HL-60 (cell line): ENCODE measurements at regions not wholly inside any gene's neighbourhood (a gene's known extent, or its start where the extent isn't known, plus 50 kb on each side); places are given as distances from the start of the nearest gene placed in this dataset.

Experiments used
- DNase-seq, 2 experiments: peaks; one replicate each; pipeline ENCODE4 v3.0.0-alpha.2; 2010 to 2020; ENCODE audit warnings: low read depth in 1 of 2, low spot score in 1 of 2
- H3K27ac ChIP-seq: fragments of 250-450 bp; sonication (Bioruptor Pico); replicated peaks from 2 replicates; pipeline ENCODE4 v1.5.1; 2020; ENCODE audit warnings: mild to moderate bottlenecking, moderate library complexity
- H3K27me3 ChIP-seq: fragments of 250-450 bp; sonication (Bioruptor Pico); 2 replicates; pipeline ENCODE4 v1.5.1; 2021; ENCODE audit warnings: mild to moderate bottlenecking, moderate library complexity; ENCODE audit not compliant: insufficient read depth, poor library complexity, severe bottlenecking
- H3K4me3 ChIP-seq: replicated peaks from 2 replicates; pipeline ENCODE4 v1.5.1; 2011; ENCODE audit warnings: mild to moderate bottlenecking, control low read depth, low read length; ENCODE audit not compliant: insufficient read depth
- GABPA ChIP-seq: IDR thresholded peaks from 2 replicates; pipeline ENCODE4 v1.6.1; 2012; ENCODE audit warnings: low read depth
- POLR2AphosphoS5 ChIP-seq: IDR thresholded peaks from 2 replicates; pipeline ENCODE4 v1.6.1; 2012; ENCODE audit warnings: low read depth
- SPI1 ChIP-seq: IDR thresholded peaks from 2 replicates; pipeline ENCODE4 v1.6.1; 2012; ENCODE audit warnings: low read depth, mild to moderate bottlenecking, borderline replicate concordance
- TF ChIP-seq, protein P1 (sequence below): IDR thresholded peaks from one replicate; pipeline ENCODE4 v1.5.1; 2011; ENCODE audit warnings: low read length, control low read depth, inconsistent platforms; ENCODE audit not compliant: insufficient read depth
- TF ChIP-seq, protein P2 (sequence below): IDR thresholded peaks from 2 replicates; pipeline ENCODE4 v1.6.1; 2012; ENCODE audit warnings: low read depth; ENCODE audit not compliant: insufficient replicate concordance

DNA sequence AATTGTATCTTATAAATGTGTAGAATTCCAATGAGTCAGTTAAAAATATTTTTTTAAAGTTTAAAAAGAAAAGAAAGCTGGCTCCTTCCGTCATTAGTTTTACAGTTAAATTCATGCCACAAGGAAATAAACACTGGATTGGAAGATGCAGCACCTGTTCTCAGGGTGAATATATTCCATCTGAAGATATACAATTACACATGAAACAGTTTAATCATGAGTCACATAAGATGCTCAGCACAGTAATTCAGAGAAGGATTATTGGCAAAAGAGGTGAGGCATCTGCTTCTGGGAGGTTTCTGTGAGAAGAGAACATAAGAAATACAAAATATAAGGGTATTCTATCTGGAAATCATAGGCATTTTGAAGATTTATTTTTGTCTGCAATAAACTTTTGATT lies 376.5 kb upstream of the SORCS1 start:
- no peak for DNase-seq
- TF ChIP-seq GABPA: no peak
- TF ChIP-seq POLR2AphosphoS5: no peak
- no peak for TF ChIP-seq SPI1
- TF ChIP-seq, protein P1, sequence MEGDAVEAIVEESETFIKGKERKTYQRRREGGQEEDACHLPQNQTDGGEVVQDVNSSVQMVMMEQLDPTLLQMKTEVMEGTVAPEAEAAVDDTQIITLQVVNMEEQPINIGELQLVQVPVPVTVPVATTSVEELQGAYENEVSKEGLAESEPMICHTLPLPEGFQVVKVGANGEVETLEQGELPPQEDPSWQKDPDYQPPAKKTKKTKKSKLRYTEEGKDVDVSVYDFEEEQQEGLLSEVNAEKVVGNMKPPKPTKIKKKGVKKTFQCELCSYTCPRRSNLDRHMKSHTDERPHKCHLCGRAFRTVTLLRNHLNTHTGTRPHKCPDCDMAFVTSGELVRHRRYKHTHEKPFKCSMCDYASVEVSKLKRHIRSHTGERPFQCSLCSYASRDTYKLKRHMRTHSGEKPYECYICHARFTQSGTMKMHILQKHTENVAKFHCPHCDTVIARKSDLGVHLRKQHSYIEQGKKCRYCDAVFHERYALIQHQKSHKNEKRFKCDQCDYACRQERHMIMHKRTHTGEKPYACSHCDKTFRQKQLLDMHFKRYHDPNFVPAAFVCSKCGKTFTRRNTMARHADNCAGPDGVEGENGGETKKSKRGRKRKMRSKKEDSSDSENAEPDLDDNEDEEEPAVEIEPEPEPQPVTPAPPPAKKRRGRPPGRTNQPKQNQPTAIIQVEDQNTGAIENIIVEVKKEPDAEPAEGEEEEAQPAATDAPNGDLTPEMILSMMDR: no peak
- TF ChIP-seq, protein P2, sequence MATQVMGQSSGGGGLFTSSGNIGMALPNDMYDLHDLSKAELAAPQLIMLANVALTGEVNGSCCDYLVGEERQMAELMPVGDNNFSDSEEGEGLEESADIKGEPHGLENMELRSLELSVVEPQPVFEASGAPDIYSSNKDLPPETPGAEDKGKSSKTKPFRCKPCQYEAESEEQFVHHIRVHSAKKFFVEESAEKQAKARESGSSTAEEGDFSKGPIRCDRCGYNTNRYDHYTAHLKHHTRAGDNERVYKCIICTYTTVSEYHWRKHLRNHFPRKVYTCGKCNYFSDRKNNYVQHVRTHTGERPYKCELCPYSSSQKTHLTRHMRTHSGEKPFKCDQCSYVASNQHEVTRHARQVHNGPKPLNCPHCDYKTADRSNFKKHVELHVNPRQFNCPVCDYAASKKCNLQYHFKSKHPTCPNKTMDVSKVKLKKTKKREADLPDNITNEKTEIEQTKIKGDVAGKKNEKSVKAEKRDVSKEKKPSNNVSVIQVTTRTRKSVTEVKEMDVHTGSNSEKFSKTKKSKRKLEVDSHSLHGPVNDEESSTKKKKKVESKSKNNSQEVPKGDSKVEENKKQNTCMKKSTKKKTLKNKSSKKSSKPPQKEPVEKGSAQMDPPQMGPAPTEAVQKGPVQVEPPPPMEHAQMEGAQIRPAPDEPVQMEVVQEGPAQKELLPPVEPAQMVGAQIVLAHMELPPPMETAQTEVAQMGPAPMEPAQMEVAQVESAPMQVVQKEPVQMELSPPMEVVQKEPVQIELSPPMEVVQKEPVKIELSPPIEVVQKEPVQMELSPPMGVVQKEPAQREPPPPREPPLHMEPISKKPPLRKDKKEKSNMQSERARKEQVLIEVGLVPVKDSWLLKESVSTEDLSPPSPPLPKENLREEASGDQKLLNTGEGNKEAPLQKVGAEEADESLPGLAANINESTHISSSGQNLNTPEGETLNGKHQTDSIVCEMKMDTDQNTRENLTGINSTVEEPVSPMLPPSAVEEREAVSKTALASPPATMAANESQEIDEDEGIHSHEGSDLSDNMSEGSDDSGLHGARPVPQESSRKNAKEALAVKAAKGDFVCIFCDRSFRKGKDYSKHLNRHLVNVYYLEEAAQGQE: no peak
- H3K27me3 ChIP-seq: no peaks in the 10 kb centered on the region
- no peak overlapping the region for H3K4me3 ChIP-seq
- no peak overlapping the region for H3K27ac ChIP-seq

- H3K27me3 ChIP-seq: no peaks in the 10 kb centered on the region
- H3K27ac ChIP-seq: no peak overlapping the region
- DNase-seq: no peak
- no peak overlapping the region for H3K4me3 ChIP-seq
- TF ChIP-seq GABPA (no peak), POLR2AphosphoS5 (no peak)
Observed at GRCh38 chr10:107529350-107529749, 364.8 kb upstream of the SORCS1 start.

- no peak overlapping the region for H3K4me3 ChIP-seq
- H3K27ac ChIP-seq: no peak overlapping the region
- no peaks in the 10 kb centered on the region for H3K27me3 ChIP-seq
- no peak for TF ChIP-seq POLR2AphosphoS5
- TF ChIP-seq, protein P1: no peak
- no peak for TF ChIP-seq SPI1
- TF ChIP-seq, protein P2: no peak
- TF ChIP-seq GABPA: no peak
- DNase-seq: no peak
Observed at GRCh38 chr10:107520348-107520747, 355.8 kb upstream of the SORCS1 start.

DNA sequence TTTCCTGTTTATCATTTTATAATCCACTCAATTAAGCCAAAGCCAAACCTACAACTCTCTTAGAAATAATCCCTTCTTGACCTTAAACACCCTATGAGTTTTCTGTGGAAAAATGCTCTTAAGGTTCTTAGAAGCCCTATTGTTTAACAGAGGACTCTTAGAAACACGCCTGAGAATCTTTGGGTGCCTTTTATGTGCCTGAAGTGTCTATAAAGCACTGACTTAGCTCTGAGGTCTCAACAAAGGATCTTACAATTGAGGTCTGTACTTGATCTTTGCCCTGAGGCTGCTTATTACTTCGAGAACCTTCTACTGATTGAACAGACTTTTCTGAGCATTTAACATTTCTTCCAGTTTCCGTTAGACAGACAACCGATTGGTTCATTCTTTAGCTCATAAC lies 353.3 kb upstream of the SORCS1 start:
- no peak for TF ChIP-seq GABPA
- TF ChIP-seq SPI1: no peak
- TF ChIP-seq, protein P1: no peak
- TF ChIP-seq, protein P2: no peak
- TF ChIP-seq POLR2AphosphoS5: no peak
- Histone ChIP-seq H3K4me3 (no peak overlapping the region), H3K27ac (no peak overlapping the region), H3K27me3 (no peaks in the 10 kb centered on the region)
- DNase-seq: no peak
